SU-DHL-6 (cell line): ENCODE measurements at regions not wholly inside any gene's neighbourhood (a gene's known extent, or its start where the extent isn't known, plus 50 kb on each side); places are given as distances from the start of the nearest gene placed in this dataset.

ENCODE experiments used
- H2AFZ ChIP-seq: fragments of 200-600 bp; sonication (generic); 2 replicates; pipeline ENCODE4 v1.6.1; 2014; ENCODE audit warnings: low read depth, mild to moderate bottlenecking, moderate library complexity, mixed read lengths, antibody characterized with exemption, low read length; ENCODE audit not compliant: severe bottlenecking
- H3F3A ChIP-seq: fragments of 200-600 bp; shearing (Covaris generic); 2 replicates; pipeline ENCODE4 v1.6.0; 2016; ENCODE audit warnings: antibody characterized with exemption, mild to moderate bottlenecking; ENCODE audit not compliant: insufficient read depth
- H3K27ac ChIP-seq: fragments of 200-600 bp; sonication (generic); 2 replicates; pipeline ENCODE4 v1.5.1; 2016; ENCODE audit warnings: low read depth, mild to moderate bottlenecking, low read length, moderate library complexity, mixed read lengths
- H3K27me3 ChIP-seq: fragments of 200-600 bp; sonication (generic), shearing (Covaris generic); 2 replicates; pipeline ENCODE4 v1.6.0; 2014; ENCODE audit warnings: mild to moderate bottlenecking, low read length
- H3K36me3 ChIP-seq: fragments of 200-600 bp; sonication (generic); 2 replicates; pipeline ENCODE4 v1.6.1; 2014; ENCODE audit warnings: mild to moderate bottlenecking, low read length, mixed read lengths
- H3K4me2 ChIP-seq: fragments of 300-600, 200-600 bp; shearing (Covaris generic), sonication (generic); 2 replicates; pipeline ENCODE4 v1.6.0; 2014; ENCODE audit warnings: low read length, low read depth, mild to moderate bottlenecking; ENCODE audit not compliant: poor library complexity, severe bottlenecking
- H3K4me3 ChIP-seq: fragments of 200-600 bp; sonication (generic); 2 replicates; pipeline ENCODE4 v1.5.1; 2014; ENCODE audit warnings: antibody characterized with exemption, low read length, mild to moderate bottlenecking, mixed read lengths; ENCODE audit not compliant: insufficient read depth, poor library complexity, severe bottlenecking
- H3K79me2 ChIP-seq: fragments of 200-600 bp; sonication (generic); 2 replicates; pipeline ENCODE4 v1.6.1; 2014; ENCODE audit warnings: mild to moderate bottlenecking, low read length, moderate library complexity; ENCODE audit not compliant: insufficient read depth
- H3K9ac ChIP-seq: fragments of 200-600 bp; sonication (generic); 2 replicates; pipeline ENCODE4 v1.7.0; 2014; ENCODE audit warnings: mild to moderate bottlenecking, low read length
- H3K9me2 ChIP-seq: fragments of 200-600 bp; sonication (generic); replicated peaks from 2 replicates; pipeline ENCODE4 v1.6.1; 2014; ENCODE audit warnings: low read length; ENCODE audit not compliant: insufficient read depth
- H3K9me3 ChIP-seq: fragments of 200-600 bp; sonication (generic); 2 replicates; pipeline ENCODE4 v1.6.1; 2014; ENCODE audit warnings: low read length, mixed read lengths; ENCODE audit not compliant: insufficient read depth
- H4K20me1 ChIP-seq: fragments of 200-600 bp; sonication (generic); 2 replicates; pipeline ENCODE4 v1.6.1; 2014; ENCODE audit warnings: low read depth, mild to moderate bottlenecking, antibody characterized with exemption, low read length, moderate library complexity, mixed read lengths
- EZH2phosphoT487 ChIP-seq: fragments of 200-600 bp; sonication (generic), shearing (Covaris generic); conservative IDR thresholded peaks from 2 replicates; pipeline ENCODE4 v1.6.1; 2018; ENCODE audit warnings: mild to moderate bottlenecking, antibody characterized with exemption, low read length, moderate library complexity, mixed read lengths
- TF ChIP-seq, protein P1 (sequence below): fragments of 200-600 bp; sonication (generic); IDR thresholded peaks from one replicate; pipeline ENCODE4 v1.5.1; 2017; ENCODE audit warnings: antibody characterized with exemption, mild to moderate bottlenecking, low read length, moderate library complexity; ENCODE audit not compliant: insufficient read depth, poor library complexity, severe bottlenecking

DNA sequence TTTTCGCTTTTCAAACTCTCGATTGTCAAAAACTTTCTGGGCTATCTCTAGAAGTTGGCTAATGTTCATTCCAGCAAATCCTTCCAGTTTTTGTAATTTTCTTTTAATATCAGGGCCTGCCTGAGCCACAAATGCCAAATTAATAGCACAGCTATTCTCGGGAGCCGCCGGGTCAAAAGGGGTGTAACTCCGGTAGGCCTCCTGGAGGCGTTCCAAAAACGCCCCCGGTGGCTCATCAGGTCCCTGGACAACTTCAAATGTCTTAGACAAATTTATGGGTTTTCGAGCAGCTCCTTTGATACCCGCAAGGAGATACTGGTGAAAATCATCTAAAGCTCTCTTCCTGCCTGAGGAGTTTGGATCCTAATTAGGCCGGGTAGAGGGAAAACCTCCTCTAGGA is 117.9 kb upstream of the PZP start:
- H4K20me1 ChIP-seq, result no peaks in the 10 kb centered on the region
- TF ChIP-seq, protein P1, sequence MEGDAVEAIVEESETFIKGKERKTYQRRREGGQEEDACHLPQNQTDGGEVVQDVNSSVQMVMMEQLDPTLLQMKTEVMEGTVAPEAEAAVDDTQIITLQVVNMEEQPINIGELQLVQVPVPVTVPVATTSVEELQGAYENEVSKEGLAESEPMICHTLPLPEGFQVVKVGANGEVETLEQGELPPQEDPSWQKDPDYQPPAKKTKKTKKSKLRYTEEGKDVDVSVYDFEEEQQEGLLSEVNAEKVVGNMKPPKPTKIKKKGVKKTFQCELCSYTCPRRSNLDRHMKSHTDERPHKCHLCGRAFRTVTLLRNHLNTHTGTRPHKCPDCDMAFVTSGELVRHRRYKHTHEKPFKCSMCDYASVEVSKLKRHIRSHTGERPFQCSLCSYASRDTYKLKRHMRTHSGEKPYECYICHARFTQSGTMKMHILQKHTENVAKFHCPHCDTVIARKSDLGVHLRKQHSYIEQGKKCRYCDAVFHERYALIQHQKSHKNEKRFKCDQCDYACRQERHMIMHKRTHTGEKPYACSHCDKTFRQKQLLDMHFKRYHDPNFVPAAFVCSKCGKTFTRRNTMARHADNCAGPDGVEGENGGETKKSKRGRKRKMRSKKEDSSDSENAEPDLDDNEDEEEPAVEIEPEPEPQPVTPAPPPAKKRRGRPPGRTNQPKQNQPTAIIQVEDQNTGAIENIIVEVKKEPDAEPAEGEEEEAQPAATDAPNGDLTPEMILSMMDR, result no peak
- TF ChIP-seq EZH2phosphoT487, result no peak
- H3K36me3 ChIP-seq, result no peaks in the 10 kb centered on the region

DNA sequence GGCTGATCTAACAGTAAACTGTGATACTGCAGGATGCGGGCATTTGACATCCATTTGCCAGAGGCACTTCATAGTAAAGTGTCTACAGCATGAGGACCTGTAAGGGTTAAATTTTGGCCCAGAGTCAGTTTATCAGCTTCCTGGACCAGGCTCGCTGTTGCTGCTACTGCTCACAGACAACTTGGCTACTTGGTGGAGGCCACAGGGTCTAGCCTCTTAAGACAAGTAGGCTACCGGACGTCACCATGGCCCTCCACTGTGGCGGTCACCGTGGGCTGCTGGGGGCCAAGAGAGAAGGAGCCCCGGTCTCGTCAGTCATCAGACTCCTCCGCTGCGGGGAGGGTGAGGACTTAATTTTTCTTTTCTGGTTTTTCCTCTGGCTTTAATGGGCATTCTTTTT is 117.3 kb upstream of the PZP start:
- no peaks in the 10 kb centered on the region for H4K20me1 ChIP-seq
- H3K27me3 ChIP-seq, result no peaks in the 10 kb centered on the region
- H3K9ac ChIP-seq, result no peak overlapping the region
- no peak for TF ChIP-seq EZH2phosphoT487
- TF ChIP-seq, protein P1, result no peak
- no peaks in the 10 kb centered on the region for H3F3A ChIP-seq
- H3K4me2 ChIP-seq, result no peak overlapping the region
- no peaks in the 10 kb centered on the region for H3K9me3 ChIP-seq
- H3K27ac ChIP-seq, result no peak overlapping the region
- H3K36me3 ChIP-seq, result no peaks in the 10 kb centered on the region
- no peak overlapping the region for H3K4me3 ChIP-seq
- no peak overlapping the region for H2AFZ ChIP-seq
- no peaks in the 10 kb centered on the region for H3K9me2 ChIP-seq
- H3K79me2 ChIP-seq, result no peaks in the 10 kb centered on the region

More for the DNA sequence above, 117.9 kb upstream of the PZP start:
- Histone ChIP-seq H3K4me2 (no peak overlapping the region), H3K27me3 (no peaks in the 10 kb centered on the region), H3K9ac (no peak overlapping the region), H3K9me3 (no peaks in the 10 kb centered on the region), H2AFZ (no peak overlapping the region), H3K27ac (no peak overlapping the region), H3K4me3 (no peak overlapping the region), H3K9me2 (no peaks in the 10 kb centered on the region), H3F3A (no peaks in the 10 kb centered on the region), H3K79me2 (no peaks in the 10 kb centered on the region)

DNA sequence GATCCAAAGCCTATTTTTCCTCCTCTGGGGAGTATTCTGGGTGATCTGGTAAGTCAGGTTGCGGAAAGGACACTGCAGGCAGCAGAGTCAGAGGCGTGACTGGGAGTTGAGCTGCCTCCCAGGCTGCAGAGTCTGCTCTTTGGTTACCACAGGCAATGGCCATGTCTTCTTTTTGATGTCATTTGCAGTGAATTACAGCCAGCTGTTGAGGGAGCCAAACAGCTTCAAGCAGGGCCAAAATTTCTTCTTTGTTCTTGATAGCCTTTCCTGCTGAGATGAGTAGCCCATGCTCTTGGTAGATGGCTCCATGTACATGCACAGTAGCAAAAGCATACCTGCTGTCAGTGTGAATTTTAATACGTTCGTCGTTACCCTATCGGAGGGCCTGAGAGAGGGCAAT is 116.6 kb upstream of the PZP start:
- no peak overlapping the region for H3K4me2 ChIP-seq
- H3K4me3 ChIP-seq, result no peak overlapping the region
- TF ChIP-seq EZH2phosphoT487, result no peak
- no peak overlapping the region for H3K27ac ChIP-seq
- no peaks in the 10 kb centered on the region for H4K20me1 ChIP-seq
- H3F3A ChIP-seq, result no peaks in the 10 kb centered on the region
- no peak overlapping the region for H3K9ac ChIP-seq
- H3K9me3 ChIP-seq, result no peaks in the 10 kb centered on the region
- no peaks in the 10 kb centered on the region for H3K27me3 ChIP-seq
- H2AFZ ChIP-seq, result no peak overlapping the region
- no peaks in the 10 kb centered on the region for H3K36me3 ChIP-seq
- no peaks in the 10 kb centered on the region for H3K79me2 ChIP-seq
- H3K9me2 ChIP-seq, result no peaks in the 10 kb centered on the region

DNA sequence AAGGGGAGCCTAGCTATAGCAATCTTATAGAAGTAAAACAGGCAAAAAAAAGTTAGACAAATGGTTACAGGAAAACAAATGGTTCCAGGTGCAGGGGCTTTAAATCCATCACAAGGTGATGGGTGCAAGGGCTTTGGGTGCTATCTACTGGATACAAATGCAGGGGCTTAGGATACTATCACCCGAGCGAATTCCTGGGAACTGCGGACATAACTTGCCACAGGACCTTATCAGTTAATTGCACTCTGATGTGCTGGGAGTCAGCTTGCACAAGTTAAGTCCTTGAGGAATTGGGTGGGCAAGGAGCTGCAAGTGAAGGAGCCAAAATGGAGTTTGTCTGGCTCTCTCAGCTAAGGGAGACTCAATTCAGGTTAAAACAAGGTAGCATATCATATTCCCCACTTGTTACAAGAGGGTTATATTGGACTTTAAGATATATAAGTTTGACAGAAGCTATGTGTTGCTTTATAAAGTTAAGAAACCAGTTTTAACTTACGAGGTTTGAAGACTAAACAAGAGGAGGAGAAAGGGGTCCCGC is 115.0 kb upstream of the PZP start:
- Histone ChIP-seq H3K9me3 (no peaks in the 10 kb centered on the region), H3K79me2 (no peaks in the 10 kb centered on the region), H3F3A (no peaks in the 10 kb centered on the region), H3K9me2 (no peaks in the 10 kb centered on the region), H3K36me3 (no peaks in the 10 kb centered on the region), H3K4me2 (no peak overlapping the region), H3K9ac (no peak overlapping the region), H3K27ac (no peak overlapping the region), H2AFZ (no peak overlapping the region), H3K27me3 (no peaks in the 10 kb centered on the region), H3K4me3 (no peak overlapping the region), H4K20me1 (no peaks in the 10 kb centered on the region)
- TF ChIP-seq EZH2phosphoT487, result no peak
